Dedifferentiated amniotic fluid mesenchymal stem cell (primary cell): ENCODE measurements at regions not wholly inside any gene's neighbourhood (a gene's known extent, or its start where the extent isn't known, plus 50 kb on each side); places are given as distances from the start of the nearest gene placed in this dataset.

ENCODE experiments used
- DNase-seq: peaks from one replicate; pipeline ENCODE4 v3.0.0-alpha.2; 2016; ENCODE audit errors: extremely low spot score

GRCh38 chr18:56545464-56545863, 92.9 kb downstream of the TXNL1 start:
- DNase-seq, result no peak

- DNase-seq, result no peak
Observed at GRCh38 chr18:56542476-56542875, 95.9 kb downstream of the TXNL1 start.

- DNase-seq, result no peak
Observed at GRCh38 chr18:56541793-56542192, 96.6 kb downstream of the TXNL1 start.

DNA sequence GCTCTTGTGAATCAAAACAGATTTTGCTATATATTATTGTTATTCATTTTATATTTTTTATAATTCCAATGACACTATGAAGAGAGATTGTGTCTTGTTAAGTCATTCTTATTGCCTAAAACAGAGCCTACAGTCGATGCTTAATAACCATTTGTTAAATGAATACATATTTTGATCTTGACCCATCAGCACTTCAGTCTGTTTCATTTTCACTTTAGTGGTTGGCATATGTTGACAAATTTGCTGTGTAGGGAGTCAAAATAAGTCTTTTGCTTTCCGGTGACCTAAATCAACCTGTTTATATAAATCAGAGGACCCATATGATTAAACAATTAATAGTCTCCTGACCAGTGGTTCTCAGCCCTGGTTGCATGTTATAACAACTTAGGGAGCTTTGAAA, 97.1 kb downstream of the TXNL1 start:
- no peak for DNase-seq

DNA sequence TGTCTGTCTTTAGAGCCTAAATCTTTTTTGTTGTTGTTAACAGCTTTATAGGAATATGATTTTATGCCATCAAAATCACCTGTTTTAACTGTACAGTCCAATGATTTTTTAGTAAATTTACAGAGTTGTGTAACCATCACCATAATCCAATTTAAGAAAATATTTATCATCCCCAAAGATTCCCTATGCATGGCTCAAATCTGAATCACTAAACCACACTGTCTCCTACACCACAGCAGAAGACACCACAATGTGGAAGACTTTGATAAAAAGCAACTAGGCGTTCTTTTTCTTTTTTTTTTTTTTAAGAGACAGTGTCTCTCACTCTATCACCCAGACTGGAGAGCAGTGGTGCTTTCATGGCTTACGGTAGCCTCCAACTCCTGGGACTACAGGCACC, 99.6 kb downstream of the TXNL1 start:
- DNase-seq, result no peak

DNA sequence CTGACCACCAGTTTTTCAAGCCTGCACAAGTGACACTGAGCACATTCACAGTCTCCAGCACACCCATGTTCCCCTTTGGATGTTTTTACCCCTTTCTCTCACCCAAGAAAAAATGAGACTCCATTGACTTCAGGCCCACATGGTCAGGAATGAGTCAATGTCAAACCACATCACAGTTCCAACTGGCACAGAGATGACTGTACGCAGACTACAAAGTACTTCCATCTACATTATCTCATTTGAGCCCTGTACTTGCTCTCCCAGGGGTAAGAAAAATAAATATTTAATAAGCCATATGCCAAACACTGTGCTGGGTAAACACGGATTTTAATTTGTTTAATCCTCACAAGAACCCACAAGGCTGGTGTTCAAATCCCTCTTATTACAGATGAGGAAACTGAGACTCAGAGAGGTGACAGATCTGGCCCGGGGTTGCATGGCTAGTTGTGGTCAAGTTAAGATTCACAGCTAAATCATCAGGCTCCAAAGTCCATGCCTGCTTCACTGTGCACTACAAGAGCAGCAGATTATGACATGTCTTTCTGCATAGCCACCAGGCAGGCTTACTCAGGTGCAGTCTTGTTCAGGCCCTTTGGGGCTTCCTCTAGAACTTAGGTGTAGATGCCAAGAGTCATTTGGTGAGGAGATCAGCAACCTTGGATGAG, 106.1 kb downstream of the TXNL1 start:
- no peak for DNase-seq

GRCh38 chr18:56522816-56523215, 115.6 kb downstream of the TXNL1 start:
- no peak for DNase-seq

- no peak for DNase-seq
Observed at GRCh38 chr18:56521263-56521662, 117.1 kb downstream of the TXNL1 start.

DNA sequence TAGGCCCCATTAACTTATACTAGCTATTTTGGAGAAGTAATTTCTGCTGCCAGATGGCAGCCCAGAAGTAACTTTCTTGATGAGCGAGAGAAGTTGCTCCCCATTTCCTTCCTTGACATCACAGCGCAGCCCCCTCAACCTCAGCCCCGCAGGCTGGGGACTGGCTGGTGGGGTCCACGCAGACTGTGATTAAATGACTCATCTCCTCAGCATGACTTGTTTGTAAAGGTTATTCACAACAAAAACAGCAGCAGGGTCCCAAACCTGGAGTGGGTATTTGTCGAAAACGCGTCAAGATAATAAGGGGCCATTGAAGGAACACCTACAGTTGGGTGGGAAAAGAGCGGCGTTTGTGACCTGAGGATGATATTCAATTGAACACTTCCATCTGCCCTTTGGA, 120.6 kb downstream of the TXNL1 start:
- no peak for DNase-seq

DNA sequence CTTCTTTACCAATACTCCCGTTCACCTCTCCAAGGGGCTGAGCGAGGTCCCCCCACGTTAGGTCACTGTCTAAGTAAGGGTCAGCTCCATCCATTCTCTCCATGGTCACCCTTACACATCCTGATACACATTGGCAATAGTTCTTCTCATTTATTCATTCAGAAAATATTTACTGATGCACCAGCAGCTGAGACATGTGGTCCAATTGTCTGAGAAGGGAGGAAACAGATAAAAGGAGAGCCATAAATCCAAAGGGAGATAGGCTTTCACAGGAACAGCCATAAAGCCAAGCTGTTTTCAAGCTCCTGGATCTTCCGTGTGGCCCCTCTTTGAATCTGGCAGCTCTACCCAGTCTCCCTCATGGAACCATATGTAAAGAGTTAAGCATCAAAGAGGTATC, 121.2 kb downstream of the TXNL1 start:
- DNase-seq, result no peak

DNA sequence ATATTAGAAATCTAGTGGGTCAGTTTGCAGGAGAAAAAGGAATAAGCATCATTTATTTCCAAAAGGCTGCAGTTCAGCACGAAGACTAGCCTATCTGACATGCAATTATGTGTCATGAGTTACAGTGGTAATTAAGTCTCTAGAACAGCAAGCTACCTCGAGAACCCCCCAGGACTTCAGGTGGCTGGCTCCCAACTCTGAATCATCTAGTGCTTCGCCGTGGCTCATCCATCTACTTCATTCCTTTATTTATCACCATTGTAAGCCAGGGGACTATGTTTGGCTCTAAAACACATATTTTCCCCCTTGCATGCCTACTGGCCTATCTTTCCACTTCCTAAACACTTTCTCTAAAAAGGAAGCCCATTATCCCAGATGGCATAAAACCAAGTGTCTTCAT, 121.6 kb downstream of the TXNL1 start:
- no peak for DNase-seq

- no peak for DNase-seq
Observed at GRCh38 chr18:56515522-56515921, 122.9 kb downstream of the TXNL1 start.

GRCh38 chr18:56511996-56512395, 126.4 kb downstream of the TXNL1 start:
- DNase-seq, result no peak

GRCh38 chr18:56510108-56510507, 128.3 kb downstream of the TXNL1 start:
- DNase-seq, result no peak

DNA sequence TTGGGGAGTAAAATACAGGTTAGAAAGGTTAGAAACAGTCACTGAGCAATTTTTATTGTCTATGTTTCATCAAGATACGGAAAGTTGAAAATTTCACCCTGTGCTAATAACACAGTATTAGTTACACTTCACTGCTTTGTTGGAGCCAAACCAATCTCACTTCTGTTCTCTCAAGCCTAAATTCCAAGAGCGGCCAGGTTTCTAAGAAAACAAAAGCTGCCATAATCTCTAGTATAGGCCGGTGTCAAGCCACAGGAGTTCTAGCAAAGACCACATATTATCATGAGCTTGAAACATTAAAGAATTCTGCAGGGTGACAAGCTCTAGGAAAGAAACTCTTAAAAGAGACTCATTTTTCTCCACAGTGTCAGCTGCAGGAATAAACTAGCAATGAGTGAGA, 128.7 kb downstream of the TXNL1 start:
- no peak for DNase-seq

GRCh38 chr18:56508370-56509036, 129.9 kb downstream of the TXNL1 start:
- DNase-seq, result no peak

- DNase-seq, result no peak
Observed at GRCh38 chr18:56505971-56506370, 132.4 kb downstream of the TXNL1 start.

- no peak for DNase-seq
Observed at GRCh38 chr18:56505293-56505692, 133.1 kb downstream of the TXNL1 start.

DNA sequence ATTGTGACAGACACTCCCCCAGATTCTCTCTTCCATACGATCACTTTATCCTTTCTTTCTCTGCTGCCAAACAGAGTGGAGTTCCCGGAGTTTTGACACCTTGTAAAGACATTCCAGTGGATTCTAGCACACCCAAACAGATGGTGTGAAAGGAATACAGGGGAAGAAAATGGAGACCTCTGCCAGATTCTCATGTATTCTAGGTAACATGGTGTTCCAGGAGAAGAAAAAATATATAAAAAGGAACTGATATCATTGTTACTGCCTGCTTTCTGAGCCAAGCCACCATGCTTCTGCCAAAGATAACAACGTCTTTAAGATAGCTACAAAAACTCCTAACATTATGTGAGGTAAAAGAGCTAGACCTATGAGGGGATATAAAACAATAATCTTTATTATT, 136.5 kb downstream of the TXNL1 start:
- no peak for DNase-seq

DNA sequence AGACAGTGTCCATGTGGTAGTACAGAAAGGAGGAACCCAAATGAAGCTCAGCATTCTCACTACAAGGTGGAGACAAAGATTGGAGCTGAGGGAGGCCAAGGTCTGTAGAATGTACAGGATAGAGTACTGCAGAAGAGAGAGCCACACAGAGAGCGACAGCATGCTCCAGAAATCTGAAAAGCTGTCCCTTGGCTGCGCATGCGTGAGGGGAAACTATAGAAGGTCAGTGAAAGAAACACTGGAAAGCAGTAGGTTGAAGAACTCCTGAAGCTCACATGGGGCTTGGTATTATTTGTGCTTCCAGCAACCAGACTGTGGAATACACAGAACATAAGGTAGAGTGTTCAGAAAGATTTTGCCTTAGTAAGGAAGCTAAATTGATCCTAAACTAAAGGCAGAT, 142.5 kb downstream of the TXNL1 start:
- no peak for DNase-seq

DNA sequence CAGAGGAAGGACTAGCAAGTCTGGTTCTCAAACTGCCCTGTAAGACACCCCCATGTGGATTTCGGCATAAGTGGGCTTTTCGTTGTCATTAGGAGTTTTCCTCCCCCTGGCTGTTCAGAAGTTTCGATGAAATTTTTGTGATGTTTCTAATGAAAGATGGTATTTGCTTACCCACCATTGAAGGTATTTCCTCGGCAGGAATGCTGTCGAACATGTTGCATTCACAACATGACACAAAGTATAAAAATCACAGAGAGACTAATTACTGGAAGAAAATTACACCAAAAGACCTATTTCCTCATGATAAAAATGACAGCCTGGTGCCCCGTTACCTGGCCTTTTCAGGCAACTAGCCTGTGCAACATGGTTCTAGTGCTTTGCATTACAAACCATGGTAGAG, 144.9 kb downstream of the TXNL1 start:
- DNase-seq, result no peak

DNA sequence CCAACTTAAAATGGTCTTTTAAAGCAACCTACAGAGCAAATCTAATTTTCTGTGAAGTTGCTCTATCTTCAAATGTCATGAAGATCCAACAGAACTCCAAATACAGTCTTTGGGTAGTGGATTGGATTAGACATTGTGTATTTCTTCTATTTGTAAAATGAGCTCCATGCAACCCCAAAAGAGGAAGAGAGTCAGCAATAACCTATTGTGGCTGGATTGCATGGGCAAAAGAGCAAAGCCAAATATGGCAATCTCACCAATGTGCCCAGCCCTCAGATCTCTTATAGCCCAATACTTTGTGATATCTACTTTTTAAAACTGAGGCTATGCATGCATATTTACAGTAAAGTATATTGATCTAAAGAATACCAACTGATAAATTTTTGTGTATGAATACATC, 146.3 kb downstream of the TXNL1 start:
- no peak for DNase-seq

DNA sequence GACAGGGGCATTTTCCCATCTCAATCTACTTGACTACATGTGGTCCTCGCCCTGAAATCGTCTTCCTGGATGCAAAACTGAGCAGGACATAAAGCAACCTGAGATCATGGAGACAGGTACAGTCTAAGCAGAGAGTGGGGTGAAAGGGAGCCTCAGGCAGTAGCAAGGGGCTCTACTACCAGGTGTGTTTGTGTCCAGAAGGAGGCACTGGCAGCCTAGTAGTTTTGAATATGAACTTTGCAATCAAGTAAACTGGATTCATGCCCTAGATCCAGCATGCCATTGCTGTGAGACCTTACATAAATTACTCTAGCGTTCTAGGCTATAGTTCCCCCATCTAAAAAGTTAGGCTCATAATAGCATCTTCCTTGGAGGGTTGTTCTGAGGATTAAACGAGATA, 147.4 kb downstream of the TXNL1 start:
- DNase-seq, result no peak

DNA sequence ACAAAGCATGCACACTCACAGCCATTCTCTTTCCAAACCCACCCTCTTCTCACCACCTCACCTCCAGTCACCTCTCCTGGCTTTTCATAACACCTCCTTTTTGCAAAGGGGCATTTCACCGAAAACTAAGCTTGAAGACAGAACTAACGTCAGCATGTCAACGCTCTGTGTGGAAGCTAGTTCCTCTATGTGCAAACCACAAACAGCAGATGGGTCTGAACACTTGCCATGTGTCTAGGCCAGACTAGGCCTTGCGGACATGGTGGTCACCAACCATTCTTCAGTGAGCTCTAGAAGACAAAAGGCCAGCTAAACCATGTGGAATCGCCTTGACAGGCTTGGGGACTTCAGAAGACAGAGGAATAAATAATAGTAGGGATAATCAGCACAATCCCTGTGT, 148.5 kb downstream of the TXNL1 start:
- no peak for DNase-seq
